Lung (tissue), 11 donors: ENCODE measurements at regions not wholly inside any gene's neighbourhood (a gene's known extent, or its start where the extent isn't known, plus 50 kb on each side); places are given as distances from the start of the nearest gene placed in this dataset.

Experiments
- ATAC-seq: fragments of 200-7000 bp; cut with Tn5 transposase; one replicate; pipeline ENCODE4 v1.9.1; 2020; ENCODE audit warnings: moderate number of reproducible peaks; ENCODE audit not compliant: insufficient read depth, low FRiP score
- DNase-seq, 3 donors: peaks; one replicate each; pipeline ENCODE4 v3.0.0-alpha.2; 2013 to 2017
- H3K27ac ChIP-seq, 2 donors: one replicate each; pipeline ENCODE4 v1.5.1; 2013; ENCODE audit warnings: mild to moderate bottlenecking in 2 of 2, moderate library complexity in 2 of 2, control low read depth in 1 of 2, inconsistent platforms in 1 of 2, low read depth in 1 of 2, low read length in 1 of 2
- H3K27me3 ChIP-seq, 3 donors: one replicate each; pipeline ENCODE4 v1.5.1; 2013; ENCODE audit warnings: low read length in 2 of 3; ENCODE audit not compliant: control insufficient read depth in 3 of 3, insufficient read depth in 3 of 3
- H3K36me3 ChIP-seq, 4 donors: one replicate each; pipeline ENCODE4 v1.5.1; 2013; ENCODE audit warnings: low read length in 4 of 4, mild to moderate bottlenecking in 1 of 4, moderate library complexity in 1 of 4; ENCODE audit not compliant: control insufficient read depth in 4 of 4, insufficient read depth in 4 of 4
- H3K4me1 ChIP-seq, 5 donors: one replicate each; pipeline ENCODE4 v1.5.1; 2013; ENCODE audit warnings: low read length in 5 of 5, mild to moderate bottlenecking in 2 of 5, moderate library complexity in 1 of 5; ENCODE audit not compliant: control insufficient read depth in 5 of 5, insufficient read depth in 5 of 5
- H3K4me3 ChIP-seq: one replicate; pipeline ENCODE4 v1.5.1; 2013; ENCODE audit warnings: mild to moderate bottlenecking, control low read depth, moderate library complexity
- H3K9ac ChIP-seq, 2 donors: one replicate each; pipeline ENCODE4 v1.5.1; 2013; ENCODE audit warnings: low read length in 2 of 2, control low read depth in 1 of 2; ENCODE audit not compliant: insufficient read depth in 1 of 2
- H3K9me3 ChIP-seq, 4 donors: one replicate each; pipeline ENCODE4 v1.5.1; 2013; ENCODE audit warnings: low read length in 3 of 4, mild to moderate bottlenecking in 1 of 4, moderate library complexity in 1 of 4; ENCODE audit not compliant: control insufficient read depth in 4 of 4, insufficient read depth in 3 of 4
- WGBS, 2 donors: extraction: QIAGEN DNeasy Blood & Tissue Kit; methylation state at CpG; one replicate each; pipeline ENCODE4 v1.1.7; 2013; 5-methylcytosine and 5-hydroxymethylcytosine counted together
- TF ChIP-seq, protein P1 (sequence below): IDR thresholded peaks from 2 replicates; pipeline ENCODE4 v1.5.1; 2012; ENCODE audit warnings: mild to moderate bottlenecking; ENCODE audit errors: control extremely low read depth, extremely low read depth
- donor health status: control.
- donor health status: control.
- donor health status: Bipolar disorder and iron deficiency.
- donor health status: healthy.
- donor health status: DM: yes; HTN: yes; CAD: no.

DNA sequence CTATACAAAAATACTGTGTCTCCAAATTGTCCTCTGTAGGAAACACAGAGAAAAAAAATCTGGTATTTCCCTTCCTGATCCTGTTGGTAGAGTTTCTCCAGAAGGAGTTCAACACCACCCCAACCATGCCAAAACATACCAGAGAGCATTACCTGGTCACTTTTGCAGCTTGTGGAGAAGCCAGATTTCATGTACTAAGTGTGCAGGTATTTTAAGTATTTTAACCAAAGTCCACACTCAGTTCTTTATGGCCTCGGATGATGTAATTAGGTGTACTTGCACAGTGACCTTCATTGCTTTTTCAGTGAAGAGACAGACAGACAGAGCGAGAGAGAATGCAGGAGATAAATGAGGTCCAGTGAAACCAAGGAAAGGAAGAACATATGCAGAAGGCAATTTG, 2046.8 kb upstream of the CDH9 start:
- Histone ChIP-seq H3K27me3 (no peaks in the 10 kb centered on the region), H3K27ac (no peak overlapping the region), H3K9me3 (peaks cover 0 to 7% (median 0%) of the 10 kb centered on the region in 4 donors), H3K4me3 (no peak overlapping the region), H3K36me3 (no peaks in the 10 kb centered on the region), H3K4me1 (no peaks in the 10 kb centered on the region), H3K9ac (no peak overlapping the region)
- DNase-seq (no peak), ATAC-seq (no peak)
- TF ChIP-seq, protein P1, sequence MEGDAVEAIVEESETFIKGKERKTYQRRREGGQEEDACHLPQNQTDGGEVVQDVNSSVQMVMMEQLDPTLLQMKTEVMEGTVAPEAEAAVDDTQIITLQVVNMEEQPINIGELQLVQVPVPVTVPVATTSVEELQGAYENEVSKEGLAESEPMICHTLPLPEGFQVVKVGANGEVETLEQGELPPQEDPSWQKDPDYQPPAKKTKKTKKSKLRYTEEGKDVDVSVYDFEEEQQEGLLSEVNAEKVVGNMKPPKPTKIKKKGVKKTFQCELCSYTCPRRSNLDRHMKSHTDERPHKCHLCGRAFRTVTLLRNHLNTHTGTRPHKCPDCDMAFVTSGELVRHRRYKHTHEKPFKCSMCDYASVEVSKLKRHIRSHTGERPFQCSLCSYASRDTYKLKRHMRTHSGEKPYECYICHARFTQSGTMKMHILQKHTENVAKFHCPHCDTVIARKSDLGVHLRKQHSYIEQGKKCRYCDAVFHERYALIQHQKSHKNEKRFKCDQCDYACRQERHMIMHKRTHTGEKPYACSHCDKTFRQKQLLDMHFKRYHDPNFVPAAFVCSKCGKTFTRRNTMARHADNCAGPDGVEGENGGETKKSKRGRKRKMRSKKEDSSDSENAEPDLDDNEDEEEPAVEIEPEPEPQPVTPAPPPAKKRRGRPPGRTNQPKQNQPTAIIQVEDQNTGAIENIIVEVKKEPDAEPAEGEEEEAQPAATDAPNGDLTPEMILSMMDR, result no peak
- WGBS, 2 donors, result 71 to 79% methylated on average over 2 of the region's 2 CpGs

DNA sequence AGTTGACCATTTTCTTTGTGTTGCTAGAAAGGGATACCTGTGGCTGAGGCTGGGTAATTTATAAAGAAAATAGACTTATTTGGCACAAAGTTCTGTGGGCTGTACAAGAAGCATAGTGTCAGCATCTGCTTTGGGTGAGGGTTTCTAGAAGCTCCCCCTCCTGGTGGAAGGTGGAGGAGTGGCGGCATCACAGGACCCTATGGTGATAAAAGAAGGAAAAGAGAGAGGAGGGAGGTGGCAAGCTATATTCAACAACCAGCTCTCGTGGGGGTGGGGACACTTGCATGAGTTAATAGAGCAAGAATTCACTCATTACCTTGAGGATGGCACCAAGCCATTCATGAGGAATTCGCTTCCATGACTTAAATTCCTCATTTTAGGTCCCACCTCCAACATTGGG, 2041.4 kb upstream of the CDH9 start:
- no peaks in the 10 kb centered on the region for H3K4me1 ChIP-seq
- no peaks in the 10 kb centered on the region for H3K27me3 ChIP-seq
- H3K36me3 ChIP-seq, result no peaks in the 10 kb centered on the region
- no peak overlapping the region for H3K4me3 ChIP-seq
- H3K9ac ChIP-seq, result no peak overlapping the region
- WGBS, 2 donors, result 65 to 81% methylated on average over 3 of the region's 3 CpGs
- H3K9me3 ChIP-seq, result peaks cover 0 to 12% (median 0%) of the 10 kb centered on the region in 4 donors
- H3K27ac ChIP-seq, result no peak overlapping the region
- TF ChIP-seq, protein P1, result no peak
- ATAC-seq (no peak), DNase-seq (no peak)

DNA sequence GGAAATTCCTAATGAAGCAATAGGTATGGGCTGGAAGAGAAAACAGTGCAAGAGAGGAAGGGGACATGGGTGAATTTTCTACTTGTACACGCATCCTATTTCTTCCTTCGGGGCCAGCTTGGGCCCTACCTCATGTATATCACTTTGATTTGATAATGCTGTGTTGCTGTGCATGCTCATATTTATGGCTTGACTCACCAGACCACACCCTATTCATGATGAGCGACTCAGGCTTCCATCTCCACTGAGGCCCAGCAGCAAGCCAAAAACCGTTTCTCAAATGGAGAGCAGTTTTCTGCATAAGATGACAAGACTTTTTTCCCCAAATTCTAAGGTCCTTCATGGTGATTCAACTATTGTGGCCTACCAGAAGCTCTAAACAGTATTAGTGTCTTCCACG, 2039.1 kb upstream of the CDH9 start:
- Histone ChIP-seq H3K9ac (no peak overlapping the region), H3K9me3 (peaks cover 0 to 12% (median 0%) of the 10 kb centered on the region in 4 donors), H3K4me1 (no peaks in the 10 kb centered on the region), H3K36me3 (no peaks in the 10 kb centered on the region), H3K4me3 (no peak overlapping the region), H3K27me3 (no peaks in the 10 kb centered on the region), H3K27ac (no peak overlapping the region)
- DNase-seq, result no peak
- TF ChIP-seq, protein P1, result no peak
- no peak for ATAC-seq
- 47 to 76% methylated on average over 5 of the region's 5 CpGs for WGBS, 2 donors

DNA sequence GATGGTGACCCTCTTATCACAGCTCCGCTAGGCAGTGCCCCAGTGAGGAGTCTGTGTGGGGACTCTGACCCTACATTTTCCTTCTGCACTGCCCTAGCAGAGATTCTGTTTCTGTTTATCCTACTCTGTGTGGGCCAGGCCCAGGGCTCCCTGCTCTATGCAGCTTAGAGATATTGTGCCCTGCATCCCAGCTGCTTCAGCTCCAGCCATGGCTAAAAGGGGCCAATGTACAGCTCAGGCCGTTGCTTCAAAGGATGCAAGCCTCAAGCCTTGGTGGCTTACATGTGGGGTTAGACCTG, 2030.7 kb upstream of the CDH9 start:
- no peak for DNase-seq
- Histone ChIP-seq H3K4me1 (no peaks in the 10 kb centered on the region), H3K4me3 (no peak overlapping the region), H3K9me3 (no peaks in the 10 kb centered on the region), H3K27me3 (no peaks in the 10 kb centered on the region), H3K36me3 (no peaks in the 10 kb centered on the region), H3K27ac (no peak overlapping the region), H3K9ac (no peak overlapping the region)
- TF ChIP-seq, protein P1, result no peak
- no peak for ATAC-seq
- 73 to 76% methylated on average over 2 of the region's 2 CpGs for WGBS, 2 donors
